GM18873 (cell line): ENCODE measurements at regions not wholly inside any gene's neighbourhood (a gene's known extent, or its start where the extent isn't known, plus 50 kb on each side); places are given as distances from the start of the nearest gene placed in this dataset.

ENCODE experiments used
- ATAC-seq: cut with Tn5 transposase; IDR thresholded peaks from one replicate; pipeline ENCODE4 v1.9.1; 2021; ENCODE audit warnings: mild to moderate bottlenecking, moderate library complexity, moderate number of reproducible peaks; ENCODE audit not compliant: unreplicated experiment, low FRiP score

GRCh38 chr11:29318134-29318845 lies 698.5 kb downstream of the KCNA4 start:
- no peak for ATAC-seq

GRCh38 chr11:29317694-29318093 lies 699.1 kb downstream of the KCNA4 start:
- ATAC-seq = no peak

GRCh38 chr11:29315275-29315674 lies 701.6 kb downstream of the KCNA4 start:
- ATAC-seq = no peak

GRCh38 chr11:29314211-29314610 lies 702.6 kb downstream of the KCNA4 start:
- ATAC-seq = no peak

GRCh38 chr11:29312812-29313211 lies 704.0 kb downstream of the KCNA4 start:
- ATAC-seq = no peak

GRCh38 chr11:29310725-29311342 lies 706.0 kb downstream of the KCNA4 start:
- no peak for ATAC-seq

GRCh38 chr11:29309992-29310391 lies 706.8 kb downstream of the KCNA4 start:
- no peak for ATAC-seq

- no peak for ATAC-seq
These were observed 710.3 kb downstream of the KCNA4 start for GRCh38 chr11:29306527-29306926.

- ATAC-seq = no peak
These were observed 711.2 kb downstream of the KCNA4 start for GRCh38 chr11:29305456-29306232.

GRCh38 chr11:29300420-29300819 lies 716.4 kb downstream of the KCNA4 start:
- no peak for ATAC-seq

GRCh38 chr11:29296680-29297079 lies 720.1 kb downstream of the KCNA4 start:
- no peak for ATAC-seq

- ATAC-seq = no peak
These were observed 723.0 kb downstream of the KCNA4 start for GRCh38 chr11:29293825-29294224.

GRCh38 chr11:29282088-29282487 lies 734.7 kb downstream of the KCNA4 start:
- ATAC-seq = no peak

GRCh38 chr11:29281271-29281777 lies 735.5 kb downstream of the KCNA4 start:
- ATAC-seq = no peak

GRCh38 chr11:29280452-29280851 lies 736.4 kb downstream of the KCNA4 start:
- no peak for ATAC-seq

GRCh38 chr11:29279716-29280115 lies 737.1 kb downstream of the KCNA4 start:
- ATAC-seq = no peak

GRCh38 chr11:29272019-29272654 lies 744.7 kb downstream of the KCNA4 start:
- no peak for ATAC-seq

GRCh38 chr11:29271616-29272015 lies 745.2 kb downstream of the KCNA4 start:
- no peak for ATAC-seq

GRCh38 chr11:29268733-29269132 lies 748.1 kb downstream of the KCNA4 start:
- ATAC-seq = no peak

GRCh38 chr11:29265792-29266191 lies 751.0 kb downstream of the KCNA4 start:
- no peak for ATAC-seq

GRCh38 chr11:29265381-29265780 lies 751.4 kb downstream of the KCNA4 start:
- ATAC-seq = no peak
